ACC112 (cell line): ENCODE measurements at regions not wholly inside any gene's neighbourhood (a gene's known extent, or its start where the extent isn't known, plus 50 kb on each side); places are given as distances from the start of the nearest gene placed in this dataset.
"Not testable (repeated sequence)": the region's sequence is repeated elsewhere in the genome, so short reads cannot be mapped to it uniquely, and the experiment has no call there.

Experiments
- H2AFZ ChIP-seq: fragments of 200-600 bp; sonication (generic); one replicate; pipeline ENCODE4 v1.6.0; 2017; ENCODE audit warnings: antibody characterized with exemption, low read length; ENCODE audit not compliant: unreplicated experiment
- H3K27ac ChIP-seq: fragments of 200-600 bp; sonication (generic); 2 replicates; pipeline ENCODE4 v1.5.1; 2014; ENCODE audit warnings: low read depth, mild to moderate bottlenecking, antibody characterized with exemption, low read length, moderate library complexity
- H3K27me3 ChIP-seq: fragments of 200-600 bp; sonication (generic); 2 replicates; pipeline ENCODE4 v1.6.1; 2014; ENCODE audit warnings: mild to moderate bottlenecking, antibody characterized with exemption, low read length, moderate library complexity, mixed read lengths; ENCODE audit not compliant: insufficient read depth
- H3K36me3 ChIP-seq: fragments of 200-600 bp; sonication (generic); 2 replicates; pipeline ENCODE4 v1.6.1; 2016; ENCODE audit warnings: mild to moderate bottlenecking, antibody characterized with exemption, low read length, moderate library complexity, mixed read lengths; ENCODE audit not compliant: insufficient read depth
- H3K4me1 ChIP-seq: fragments of 200-600 bp; sonication (generic); one replicate; pipeline ENCODE4 v1.6.1; 2016; ENCODE audit warnings: low read length, mixed read lengths; ENCODE audit not compliant: insufficient read depth, unreplicated experiment, control insufficient read depth
- H3K4me3 ChIP-seq: fragments of 200-600 bp; sonication (generic); 2 replicates; pipeline ENCODE4 v1.5.1; 2014; ENCODE audit warnings: mild to moderate bottlenecking, low read depth, low read length
- H3K79me2 ChIP-seq: fragments of 200-600 bp; sonication (generic); one replicate; pipeline ENCODE4 v1.6.0; 2016; ENCODE audit warnings: low read length; ENCODE audit not compliant: control insufficient read depth, unreplicated experiment, insufficient read depth

DNA sequence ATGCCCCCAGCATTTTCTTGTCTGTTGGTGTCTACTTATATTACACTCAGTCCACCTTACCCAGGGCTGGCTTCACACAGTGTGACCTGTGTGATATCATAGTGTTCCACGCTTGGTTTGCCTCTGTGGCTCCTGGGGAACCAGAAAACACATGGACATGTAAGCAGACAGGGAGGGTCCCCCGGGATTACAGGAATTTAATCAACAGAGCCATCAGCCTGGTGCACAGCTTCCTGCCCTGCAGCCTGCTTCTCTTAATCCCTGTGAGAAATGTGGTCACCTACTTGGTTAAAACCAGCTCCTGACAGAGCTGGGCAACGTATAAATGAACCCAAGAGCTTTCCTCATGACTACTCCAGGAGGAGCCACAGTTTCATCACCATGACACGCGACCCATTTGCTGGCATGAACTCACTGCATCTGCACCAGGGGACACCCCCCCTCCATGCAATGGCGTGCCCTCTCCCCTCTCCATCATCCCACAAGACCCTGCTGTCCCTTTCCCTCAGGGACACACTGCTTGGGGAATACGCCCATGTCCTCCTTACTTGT, 152.1 kb downstream of the UQCRFS1 start:
- H3K36me3 ChIP-seq: no peaks in the 10 kb centered on the region
- H3K4me1 ChIP-seq: no peaks in the 10 kb centered on the region
- H3K4me3 ChIP-seq: no peak overlapping the region
- no peaks in the 10 kb centered on the region for H3K79me2 ChIP-seq
- H2AFZ ChIP-seq: no peak overlapping the region
- H3K27ac ChIP-seq: no peak overlapping the region
- H3K27me3 ChIP-seq: peaks cover 6% of the 10 kb centered on the region; the same call in 1 of the 2 replicates

DNA sequence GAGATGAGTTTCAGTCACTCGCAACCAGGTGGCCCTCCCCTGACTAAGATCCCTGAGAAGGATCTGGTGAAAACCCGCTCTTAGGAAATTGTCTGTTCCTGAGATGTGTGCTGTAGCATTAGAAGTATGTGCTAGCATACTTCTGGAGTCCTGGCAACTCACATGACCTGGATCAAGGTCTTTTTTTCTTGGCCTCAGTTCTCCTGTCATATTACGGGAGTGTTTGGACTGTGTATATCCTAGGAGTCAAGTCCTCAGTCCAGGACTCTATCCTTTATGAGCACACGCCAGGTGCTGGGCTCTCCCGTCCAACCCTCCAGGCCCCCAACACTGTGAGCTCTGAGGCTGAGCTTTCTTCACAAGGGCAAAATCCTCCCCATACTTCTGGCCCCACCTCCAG, 156.4 kb downstream of the UQCRFS1 start:
- Histone ChIP-seq H3K27me3 (no peaks in the 10 kb centered on the region), H3K27ac (no peak overlapping the region), H3K79me2 (no peaks in the 10 kb centered on the region), H3K4me1 (no peaks in the 10 kb centered on the region), H3K4me3 (no peak overlapping the region), H2AFZ (no peak overlapping the region), H3K36me3 (no peaks in the 10 kb centered on the region)

DNA sequence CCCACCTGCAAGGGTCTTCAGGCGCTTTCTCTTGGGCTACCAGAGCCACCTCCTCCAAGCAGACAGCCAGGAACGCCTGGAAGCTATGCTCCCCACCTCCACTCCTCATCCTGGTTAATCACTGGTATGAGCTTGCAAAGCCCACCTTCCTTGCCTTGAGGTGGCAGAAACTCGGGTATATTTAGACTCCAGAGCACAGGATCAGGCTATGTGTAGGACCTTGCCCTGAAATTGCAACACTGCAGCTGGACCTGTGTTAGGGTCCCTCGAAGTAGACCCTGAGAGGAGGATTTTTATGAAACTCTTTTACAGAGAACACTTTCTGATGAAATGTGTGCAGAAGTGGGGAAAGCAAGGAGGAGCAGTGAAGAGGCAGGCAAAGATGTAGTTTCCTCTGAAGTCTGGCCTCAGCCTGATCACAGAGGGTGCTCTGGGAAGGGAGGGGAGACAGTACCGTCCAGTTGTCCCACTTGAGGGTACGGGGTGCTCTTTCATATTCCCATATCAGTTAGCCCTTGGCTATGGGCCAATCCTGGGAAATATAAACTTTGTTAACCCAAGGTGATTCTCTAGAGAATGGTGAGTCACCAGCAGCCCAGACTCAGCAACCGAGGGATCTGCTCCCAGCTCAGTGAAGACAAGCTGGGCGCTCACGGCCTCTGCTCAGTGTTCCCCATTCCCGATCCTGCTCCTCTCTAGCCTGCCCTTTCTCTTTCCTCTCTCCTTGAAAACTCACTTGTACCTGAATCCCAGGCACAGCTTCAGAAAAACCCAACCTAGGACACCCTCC, 157.9 kb downstream of the UQCRFS1 start:
- Histone ChIP-seq H3K36me3 (no peaks in the 10 kb centered on the region), H3K4me1 (no peaks in the 10 kb centered on the region), H3K27ac (no peak overlapping the region), H3K79me2 (no peaks in the 10 kb centered on the region), H3K27me3 (no peaks in the 10 kb centered on the region), H2AFZ (no peak overlapping the region), H3K4me3 (no peak overlapping the region)

DNA sequence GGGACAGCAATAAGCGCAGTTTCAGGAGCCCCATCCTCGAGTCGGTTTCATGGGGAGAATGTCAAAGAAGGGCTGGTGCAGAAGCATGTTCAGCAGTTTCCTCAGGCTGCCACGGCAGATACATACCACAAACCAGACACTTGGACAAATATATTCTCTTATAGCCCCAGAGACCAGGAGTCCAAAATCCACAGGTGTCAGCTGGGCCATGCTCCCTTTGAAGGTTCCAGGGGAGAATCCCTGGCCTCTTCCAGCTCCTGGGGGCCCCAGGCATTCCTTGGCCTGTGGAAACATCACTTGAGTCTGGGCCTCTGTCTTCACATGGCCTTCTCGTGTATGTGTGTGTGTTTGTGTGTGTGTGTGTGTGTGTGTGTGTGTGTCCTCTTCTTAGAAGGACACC, 164.1 kb downstream of the UQCRFS1 start:
- Histone ChIP-seq H3K27ac (no peak overlapping the region), H3K36me3 (no peaks in the 10 kb centered on the region), H2AFZ (no peak overlapping the region), H3K4me1 (no peaks in the 10 kb centered on the region), H3K79me2 (no peaks in the 10 kb centered on the region), H3K27me3 (no peaks in the 10 kb centered on the region), H3K4me3 (no peak overlapping the region)

DNA sequence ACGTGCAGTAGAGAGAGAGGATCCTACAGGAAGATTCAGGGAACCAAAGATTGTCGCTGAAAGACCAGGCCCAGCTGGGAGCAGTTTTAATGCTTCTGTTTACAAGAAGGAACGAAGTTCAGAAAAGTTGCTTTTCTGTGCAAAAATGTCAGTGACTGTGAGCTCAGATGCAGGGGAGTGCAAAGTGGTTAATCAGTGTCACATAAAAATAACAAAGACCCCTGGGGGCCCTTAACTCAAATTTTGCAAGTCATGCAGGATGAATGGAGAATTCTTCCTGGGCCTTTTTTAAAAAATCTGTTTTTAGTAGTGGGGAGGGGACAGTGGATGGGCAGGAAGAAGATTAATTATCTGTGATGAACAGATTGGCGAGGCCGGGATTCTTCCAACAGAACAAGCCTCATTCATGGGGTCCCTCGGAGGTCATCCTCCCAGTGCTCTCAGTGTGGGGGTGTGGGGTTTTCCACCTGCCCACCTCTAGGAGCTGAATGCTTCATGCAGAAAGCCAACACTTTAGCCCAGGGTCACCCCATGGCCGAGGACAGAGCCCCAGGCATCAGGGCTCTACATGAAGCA, 167.2 kb downstream of the UQCRFS1 start:
- no peaks in the 10 kb centered on the region for H3K79me2 ChIP-seq
- no peak overlapping the region for H2AFZ ChIP-seq
- H3K27ac ChIP-seq: no peak overlapping the region

DNA sequence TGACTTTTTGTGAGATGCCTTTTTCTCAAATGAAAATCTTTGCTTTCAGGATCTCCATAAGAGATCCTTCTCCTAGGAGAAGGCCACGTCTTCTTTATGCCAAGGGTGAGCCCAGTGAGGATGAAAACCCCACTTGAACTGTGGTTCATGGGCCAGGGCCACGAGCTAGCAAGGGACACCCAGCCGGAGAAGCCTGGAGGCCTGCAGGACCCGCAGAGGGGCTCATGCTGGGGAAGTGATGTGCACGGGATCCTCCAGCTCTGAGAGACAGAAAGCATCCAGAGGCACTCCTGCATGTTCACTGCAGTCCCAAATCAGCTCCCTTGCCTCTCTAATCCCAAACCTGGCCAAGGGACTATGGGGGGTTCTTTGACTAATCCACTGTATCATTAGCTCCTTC, 168.9 kb downstream of the UQCRFS1 start:
- H3K4me1 ChIP-seq: no peaks in the 10 kb centered on the region
- H3K27ac ChIP-seq: no peak overlapping the region
- H3K4me3 ChIP-seq: no peak overlapping the region
- no peak overlapping the region for H2AFZ ChIP-seq
- no peaks in the 10 kb centered on the region for H3K79me2 ChIP-seq
- H3K27me3 ChIP-seq: no peaks in the 10 kb centered on the region
- H3K36me3 ChIP-seq: no peaks in the 10 kb centered on the region

More for the DNA sequence above, 167.2 kb downstream of the UQCRFS1 start:
- Histone ChIP-seq H3K36me3 (no peaks in the 10 kb centered on the region), H3K27me3 (no peaks in the 10 kb centered on the region), H3K4me3 (no peak overlapping the region), H3K4me1 (no peaks in the 10 kb centered on the region)

DNA sequence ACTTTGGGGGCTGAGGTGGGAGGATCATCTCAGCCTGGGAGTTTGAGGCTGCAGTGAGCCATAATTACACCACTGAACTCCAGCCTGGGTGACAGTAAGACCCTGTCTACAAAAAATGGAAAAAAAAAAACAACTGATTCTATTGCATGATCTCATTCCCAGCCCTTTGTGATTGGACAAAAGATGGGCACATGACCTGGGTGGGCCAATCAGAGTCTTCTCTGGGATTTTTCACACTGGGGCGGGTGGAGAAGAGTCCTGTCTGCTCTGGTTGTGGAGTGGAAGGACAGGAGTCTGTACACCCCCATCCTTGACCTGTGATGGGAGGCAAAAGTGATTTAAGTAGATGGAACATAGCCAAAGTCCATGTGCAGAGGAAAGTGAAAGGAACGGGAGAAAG, 170.5 kb downstream of the UQCRFS1 start:
- Histone ChIP-seq H3K4me1 (no peaks in the 10 kb centered on the region), H3K27me3 (0 out of 2 replicates have a peak, but pooled peaks cover 5% of the 10 kb centered on the region), H3K4me3 (no peak overlapping the region), H3K27ac (no peak overlapping the region), H3K36me3 (no peaks in the 10 kb centered on the region), H2AFZ (no peak overlapping the region), H3K79me2 (no peaks in the 10 kb centered on the region)

DNA sequence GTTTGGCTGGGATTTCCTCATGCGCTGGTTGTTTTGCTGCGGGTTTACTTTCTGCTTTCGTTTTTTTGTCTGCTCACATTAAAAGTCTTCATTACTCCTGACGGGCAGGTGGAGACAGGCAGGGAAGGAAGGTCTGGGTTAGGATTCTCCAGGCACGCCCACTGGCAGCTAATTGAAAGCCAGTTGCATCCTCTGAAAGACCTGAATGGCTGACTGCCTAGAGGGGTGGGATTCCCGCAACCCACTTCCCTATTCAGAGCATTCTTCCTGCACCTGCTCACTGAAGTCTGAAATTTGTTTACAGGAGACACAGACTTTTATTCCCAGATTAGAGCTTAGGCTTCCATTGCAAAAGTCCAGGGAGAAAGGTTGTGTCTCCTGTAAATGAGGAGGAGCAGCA, 172.0 kb downstream of the UQCRFS1 start:
- no peak overlapping the region for H3K27ac ChIP-seq
- H3K27me3 ChIP-seq: 0 out of 2 replicates have a peak, but pooled peaks cover 5% of the 10 kb centered on the region
- H3K79me2 ChIP-seq: no peaks in the 10 kb centered on the region
- H3K36me3 ChIP-seq: no peaks in the 10 kb centered on the region
- H3K4me3 ChIP-seq: no peak overlapping the region
- no peaks in the 10 kb centered on the region for H3K4me1 ChIP-seq
- no peak overlapping the region for H2AFZ ChIP-seq

DNA sequence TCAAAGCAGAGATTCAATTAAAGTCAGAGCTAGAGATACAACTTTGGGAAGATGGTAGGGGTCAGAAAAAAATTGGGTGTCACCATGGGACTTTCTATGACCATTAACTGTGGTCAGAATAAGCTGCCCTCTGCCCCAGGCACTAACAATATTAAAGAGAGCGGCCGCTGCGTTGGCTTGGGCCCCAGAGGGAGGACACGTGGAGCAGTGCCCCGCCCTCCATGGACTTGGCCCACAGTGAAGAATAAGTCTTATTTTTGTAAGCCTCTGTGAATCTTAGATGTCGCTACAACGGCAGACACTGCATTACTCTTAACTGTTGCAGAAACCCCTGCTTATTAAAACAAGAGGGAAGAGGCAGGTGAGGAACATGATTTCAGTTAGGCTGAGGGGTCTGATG, 172.7 kb downstream of the UQCRFS1 start:
- H3K36me3 ChIP-seq: no peaks in the 10 kb centered on the region
- no peak overlapping the region for H3K27ac ChIP-seq
- H3K79me2 ChIP-seq: no peaks in the 10 kb centered on the region
- H2AFZ ChIP-seq: no peak overlapping the region
- no peak overlapping the region for H3K4me3 ChIP-seq
- H3K27me3 ChIP-seq: 0 out of 2 replicates have a peak, but pooled peaks cover 5% of the 10 kb centered on the region
- H3K4me1 ChIP-seq: no peaks in the 10 kb centered on the region

DNA sequence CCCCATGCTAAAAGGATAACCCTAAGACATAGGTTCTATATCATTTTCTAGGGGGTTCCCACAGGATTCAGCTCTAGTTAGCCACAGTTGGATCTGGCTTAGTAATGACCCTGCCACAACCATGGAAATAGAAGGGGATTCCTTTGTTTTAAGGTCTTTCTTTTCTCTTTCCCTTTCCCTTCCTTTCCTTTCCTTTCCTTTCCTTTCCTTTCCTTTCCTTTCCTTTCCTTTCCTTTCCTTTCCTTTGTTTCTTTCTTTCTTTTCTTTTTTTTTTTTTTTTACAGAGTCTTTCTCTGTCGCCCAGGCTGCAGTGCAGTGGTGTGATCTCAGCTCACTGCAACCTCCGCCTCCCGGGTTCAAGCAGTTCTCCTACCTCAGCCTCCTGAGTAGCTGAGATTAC, 173.9 kb downstream of the UQCRFS1 start:
- H3K27ac ChIP-seq, H3K27me3 ChIP-seq, H3K4me3 ChIP-seq, H3K4me1 ChIP-seq, H3K79me2 ChIP-seq, H3K36me3 ChIP-seq, H2AFZ ChIP-seq: not testable (repeated sequence)

DNA sequence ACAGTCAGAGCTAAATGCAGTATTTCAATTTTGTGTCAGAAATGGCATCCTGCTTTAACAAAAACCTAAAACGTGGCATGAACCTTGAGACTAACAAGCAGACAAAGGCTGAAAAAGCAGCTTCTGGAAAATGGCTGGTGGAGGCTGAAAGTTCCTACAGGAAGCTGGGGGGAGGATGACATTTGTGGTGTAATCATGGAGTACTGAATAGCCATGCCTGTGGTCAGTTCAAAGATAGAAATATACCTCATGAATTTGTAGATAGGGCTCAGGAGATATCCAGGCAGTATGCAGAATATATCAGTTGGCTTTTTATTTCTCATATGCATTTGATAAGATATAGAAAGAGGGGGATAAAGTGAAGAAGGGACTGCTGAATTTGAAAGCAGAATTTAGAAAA, 181.7 kb downstream of the UQCRFS1 start:
- Histone ChIP-seq H3K36me3 (no peaks in the 10 kb centered on the region), H3K79me2 (no peaks in the 10 kb centered on the region), H3K27me3 (no peaks in the 10 kb centered on the region), H2AFZ (no peak overlapping the region), H3K27ac (no peak overlapping the region), H3K4me3 (no peak overlapping the region), H3K4me1 (no peaks in the 10 kb centered on the region)
